CD4-positive, alpha-beta T cell (primary cell): ENCODE measurements at regions not wholly inside any gene's neighbourhood (a gene's known extent, or its start where the extent isn't known, plus 50 kb on each side); places are given as distances from the start of the nearest gene placed in this dataset.
"Not testable (repeated sequence)": the region's sequence is repeated elsewhere in the genome, so short reads cannot be mapped to it uniquely, and the experiment has no call there.

Experiments used
- ATAC-seq: fragments of 200-7000 bp; cut with Tn5 transposase; one replicate; pipeline ENCODE4 v1.10.0; 2022; ENCODE audit warnings: mild to moderate bottlenecking; ENCODE audit not compliant: poor library complexity
- CTCF ChIA-PET: fragments of 350-600 bp; sonication (Branson Sonifier 250); formaldehyde crosslinking; loops from one replicate; lab custom pipeline; 2021; ENCODE audit warnings: antibody characterized with exemption, inconsistent platforms; lab: Charles Lee
- POLR2A ChIA-PET: fragments of 350-600 bp; sonication (Branson Sonifier 250); formaldehyde crosslinking; loops from one replicate; lab custom pipeline; 2021; ENCODE audit warnings: antibody characterized with exemption, inconsistent platforms; lab: Charles Lee
- DNase-seq, 14 experiments: peaks; one replicate each; pipeline ENCODE4 v3.0.0-alpha.2; 2013 to 2020; ENCODE audit warnings: mixed read lengths in 2 of 14
- H3K27ac ChIP-seq, 2 donors: one replicate each; pipeline versions ENCODE4 v1.5.1 to v1.7.0; 2013; ENCODE audit warnings: low read length in 2 of 2, low read depth in 1 of 2, mild to moderate bottlenecking in 1 of 2
- H3K27me3 ChIP-seq, 2 experiments: 1 replicate in 1 of 2; 2 replicates in 1 of 2; pipeline versions ENCODE4 v1.6.1 to v1.7.0; 2013; ENCODE audit warnings: low read length in 2 of 2, control low read depth in 1 of 2, mild to moderate bottlenecking in 1 of 2, moderate library complexity in 1 of 2; ENCODE audit not compliant: insufficient read depth in 2 of 2, control insufficient read depth in 1 of 2
- H3K36me3 ChIP-seq: one replicate; pipeline ENCODE4 v1.6.1; 2013; ENCODE audit warnings: low read length, control low read depth; ENCODE audit not compliant: insufficient read depth
- H3K4me1 ChIP-seq: one replicate; pipeline ENCODE4 v1.6.1; 2013; ENCODE audit warnings: low read length, control low read depth; ENCODE audit not compliant: insufficient read depth
- H3K4me3 ChIP-seq: one replicate; pipeline ENCODE4 v1.5.1; 2013; ENCODE audit warnings: mild to moderate bottlenecking, low read length, moderate library complexity
- H3K9me3 ChIP-seq, 2 experiments: 1 replicate in 1 of 2; 2 replicates in 1 of 2; pipeline versions ENCODE4 v1.6.1 to v1.7.0; 2013; ENCODE audit warnings: low read length in 2 of 2, mild to moderate bottlenecking in 2 of 2, control low read depth in 1 of 2, moderate library complexity in 1 of 2; ENCODE audit not compliant: control insufficient read depth in 1 of 2, insufficient read depth in 1 of 2
- H3K27ac Mint-ChIP-seq: one replicate; pipeline ENCODE4 v1.8.0; 2020; ENCODE audit warnings: mixed read lengths
- H3K27me3 Mint-ChIP-seq: one replicate; pipeline ENCODE4 v1.8.0; 2021; ENCODE audit warnings: mixed read lengths
- H3K36me3 Mint-ChIP-seq: one replicate; pipeline ENCODE4 v1.8.0; 2021; ENCODE audit warnings: low read depth, mixed read lengths
- H3K4me1 Mint-ChIP-seq: one replicate; pipeline ENCODE4 v1.8.0; 2021; ENCODE audit warnings: low read depth, mixed read lengths
- H3K4me3 Mint-ChIP-seq: one replicate; pipeline ENCODE4 v1.8.0; 2020; ENCODE audit warnings: mild to moderate bottlenecking, mixed read lengths
- H3K9me3 Mint-ChIP-seq: one replicate; pipeline ENCODE4 v1.8.0; 2020; ENCODE audit warnings: mixed read lengths
- intact Hi-C, 2 experiments: fragments of 100-400 bp; cut with DNase I in 1 of 2; cut with micrococcal nuclease in 1 of 2; formaldehyde crosslinking; loops; one replicate each; pipeline versions ENCODE4 v1.15.1 to v1.9.0; 2023 to 2025; cut with DNase I, micrococcal nuclease
- TF ChIP-seq, protein P1 (sequence below): fragments of 200-600 bp; IDR thresholded peaks from one replicate; pipeline ENCODE4 v1.8.0; 2022; ENCODE audit warnings: antibody characterized with exemption, mild to moderate bottlenecking

DNA sequence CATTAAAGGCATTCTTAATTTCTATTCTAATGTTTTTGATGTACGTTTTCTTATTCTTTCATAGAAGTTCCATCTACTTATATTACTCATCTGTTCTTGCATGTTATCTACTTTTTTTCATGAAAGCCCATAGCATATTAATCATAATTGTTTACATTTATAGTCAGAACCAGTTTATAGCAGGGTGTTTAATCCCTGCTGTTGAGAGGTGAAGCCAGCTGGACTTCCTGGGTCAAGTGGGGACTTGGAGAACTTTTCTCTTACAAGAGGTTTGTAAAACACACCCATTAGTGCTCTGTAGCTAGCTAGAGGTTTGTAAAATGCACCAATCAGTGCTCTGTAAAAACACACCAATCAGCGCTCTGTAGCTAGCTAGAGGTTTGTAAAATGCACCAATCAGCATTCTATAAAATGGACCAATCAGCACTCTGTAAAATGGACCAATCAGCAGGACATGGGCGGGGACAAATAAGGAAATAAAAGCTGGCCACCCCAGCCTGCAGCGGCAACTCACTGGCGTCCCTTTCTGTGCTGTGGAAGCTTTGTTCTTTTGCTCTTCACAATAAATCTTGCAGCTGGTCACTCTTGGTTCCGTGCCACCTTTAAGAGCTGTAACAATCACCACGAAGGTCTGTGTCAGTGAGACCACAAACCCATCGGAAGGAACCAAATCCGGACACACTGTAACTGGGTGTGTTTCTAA lies 120.6 kb downstream of the TANC2 start:
- Histone ChIP-seq H3K27me3 (no peaks in the 10 kb centered on the region), H3K36me3 (no peaks in the 10 kb centered on the region), H3K4me3 (no peak overlapping the region), H3K27ac (no peak overlapping the region), H3K4me1 (no peaks in the 10 kb centered on the region), H3K9me3 (no peaks in the 10 kb centered on the region)
- Mint-ChIP-seq H3K27me3 (no peaks in the 10 kb centered on the region), H3K27ac (no peak overlapping the region), H3K36me3 (peaks cover 10% of the 10 kb centered on the region), H3K4me1 (no peaks in the 10 kb centered on the region), H3K4me3 (no peak overlapping the region), H3K9me3 (peaks cover 3% of the 10 kb centered on the region)
- intact Hi-C loops: no loop called here
- CTCF ChIA-PET: no interaction called here
- POLR2A ChIA-PET: no interaction called here
- no peak for DNase-seq
- no peak for ATAC-seq
- TF ChIP-seq, protein P1, sequence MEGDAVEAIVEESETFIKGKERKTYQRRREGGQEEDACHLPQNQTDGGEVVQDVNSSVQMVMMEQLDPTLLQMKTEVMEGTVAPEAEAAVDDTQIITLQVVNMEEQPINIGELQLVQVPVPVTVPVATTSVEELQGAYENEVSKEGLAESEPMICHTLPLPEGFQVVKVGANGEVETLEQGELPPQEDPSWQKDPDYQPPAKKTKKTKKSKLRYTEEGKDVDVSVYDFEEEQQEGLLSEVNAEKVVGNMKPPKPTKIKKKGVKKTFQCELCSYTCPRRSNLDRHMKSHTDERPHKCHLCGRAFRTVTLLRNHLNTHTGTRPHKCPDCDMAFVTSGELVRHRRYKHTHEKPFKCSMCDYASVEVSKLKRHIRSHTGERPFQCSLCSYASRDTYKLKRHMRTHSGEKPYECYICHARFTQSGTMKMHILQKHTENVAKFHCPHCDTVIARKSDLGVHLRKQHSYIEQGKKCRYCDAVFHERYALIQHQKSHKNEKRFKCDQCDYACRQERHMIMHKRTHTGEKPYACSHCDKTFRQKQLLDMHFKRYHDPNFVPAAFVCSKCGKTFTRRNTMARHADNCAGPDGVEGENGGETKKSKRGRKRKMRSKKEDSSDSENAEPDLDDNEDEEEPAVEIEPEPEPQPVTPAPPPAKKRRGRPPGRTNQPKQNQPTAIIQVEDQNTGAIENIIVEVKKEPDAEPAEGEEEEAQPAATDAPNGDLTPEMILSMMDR: no peak

DNA sequence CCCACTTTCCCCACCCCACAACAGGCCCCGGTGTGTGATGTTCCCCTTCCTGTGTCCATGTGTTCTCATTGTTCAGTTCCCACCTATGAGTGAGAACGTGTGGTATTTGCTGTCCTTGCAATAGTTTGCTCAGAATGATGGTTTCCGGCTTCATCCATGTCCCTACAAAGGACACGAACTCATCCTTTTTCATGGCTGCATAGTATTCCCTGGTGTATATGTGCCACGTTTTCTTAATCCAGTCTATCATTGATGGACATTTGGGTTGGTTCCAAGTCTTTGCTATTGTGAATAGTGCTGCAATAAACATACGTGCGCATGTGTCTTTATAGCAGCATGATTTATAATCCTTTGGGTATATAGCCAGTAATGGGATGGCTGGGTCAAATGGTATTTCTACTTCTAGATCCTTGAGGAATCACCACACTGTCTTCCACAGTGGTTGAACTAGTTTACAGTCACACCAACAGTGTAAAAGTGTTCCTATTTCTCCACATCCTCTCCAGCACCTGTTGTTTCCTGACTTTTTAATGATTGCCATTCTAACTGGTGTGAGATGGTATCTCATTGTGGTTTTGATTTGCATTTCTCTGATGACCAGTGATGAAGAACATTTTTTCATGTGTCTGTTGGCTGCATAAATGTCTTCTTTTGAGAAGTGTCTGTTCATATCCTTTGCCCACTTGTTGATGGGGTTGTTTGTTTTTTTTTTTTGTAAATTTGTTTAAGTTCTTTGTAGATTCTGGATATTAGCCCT lies 124.5 kb downstream of the TANC2 start:
- H3K27me3 ChIP-seq, H3K4me1 Mint-ChIP-seq, H3K27ac Mint-ChIP-seq, H3K4me3 Mint-ChIP-seq, H3K4me3 ChIP-seq, ATAC-seq, POLR2A ChIA-PET, H3K27ac ChIP-seq, H3K36me3 Mint-ChIP-seq, H3K36me3 ChIP-seq, DNase-seq, H3K27me3 Mint-ChIP-seq, H3K9me3 ChIP-seq, intact Hi-C loops, CTCF ChIA-PET, H3K4me1 ChIP-seq, H3K9me3 Mint-ChIP-seq: not testable (repeated sequence)

DNA sequence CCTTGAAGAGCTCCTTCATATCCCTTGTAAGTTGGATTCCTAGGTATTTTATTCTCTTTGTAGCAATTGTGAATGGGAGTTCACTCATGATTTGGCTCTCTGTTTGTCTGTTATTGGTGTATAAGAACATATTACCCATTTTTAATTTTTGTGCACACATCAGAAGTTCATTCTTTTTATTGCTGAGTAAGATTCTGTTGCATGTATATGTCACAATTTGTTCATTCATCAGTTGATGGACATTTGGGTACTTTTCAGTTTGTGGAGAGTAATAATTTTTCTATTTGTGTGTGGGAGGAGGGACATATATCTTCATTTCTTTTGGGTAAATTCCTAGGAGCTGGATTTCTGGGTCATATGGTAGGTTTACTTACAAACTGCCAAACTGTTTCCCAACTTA lies 125.9 kb downstream of the TANC2 start:
- H3K27me3 Mint-ChIP-seq, ATAC-seq, CTCF ChIA-PET: not testable (repeated sequence)

DNA sequence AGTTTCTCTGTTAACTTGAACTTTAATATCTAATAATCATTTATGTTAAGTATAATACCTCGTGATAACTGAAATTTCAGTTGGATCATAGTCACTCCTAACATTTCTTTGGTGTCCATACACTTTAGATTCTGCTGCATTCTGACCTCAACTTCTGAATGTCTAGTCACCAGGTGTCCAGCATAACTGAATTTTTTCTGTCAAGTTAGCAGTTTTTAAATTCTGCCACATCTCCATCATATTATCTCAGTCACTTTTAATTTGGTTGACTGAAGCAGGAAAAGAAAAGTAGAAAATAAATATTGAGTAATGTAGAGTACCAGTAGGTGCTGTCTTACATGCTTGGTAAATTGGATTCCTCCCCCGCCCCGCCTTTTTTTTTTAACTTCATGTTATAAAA lies 128.6 kb downstream of the TANC2 start:
- H3K4me1 Mint-ChIP-seq: no peaks in the 10 kb centered on the region
- no peak for DNase-seq
- no peak for ATAC-seq
- H3K36me3 ChIP-seq: peaks cover 4% of the 10 kb centered on the region
- no peak overlapping the region for H3K27ac ChIP-seq
- intact Hi-C loops: no loop called here
- POLR2A ChIA-PET: no interaction called here
- TF ChIP-seq, protein P1: no peak
- H3K4me1 ChIP-seq: no peaks in the 10 kb centered on the region
- no peak overlapping the region for H3K27ac Mint-ChIP-seq
- CTCF ChIA-PET: no interaction called here
- no peak overlapping the region for H3K4me3 ChIP-seq
- no peak overlapping the region for H3K4me3 Mint-ChIP-seq
- H3K27me3 Mint-ChIP-seq: no peaks in the 10 kb centered on the region
- H3K27me3 ChIP-seq: no peaks in the 10 kb centered on the region
- no peaks in the 10 kb centered on the region for H3K9me3 ChIP-seq
- no peaks in the 10 kb centered on the region for H3K9me3 Mint-ChIP-seq
- H3K36me3 Mint-ChIP-seq: peaks cover 8% of the 10 kb centered on the region

More for the DNA sequence above, 125.9 kb downstream of the TANC2 start:
- intact Hi-C loops, H3K27ac Mint-ChIP-seq, H3K36me3 Mint-ChIP-seq, H3K4me3 Mint-ChIP-seq, H3K36me3 ChIP-seq, H3K9me3 ChIP-seq, H3K27me3 ChIP-seq, H3K9me3 Mint-ChIP-seq, H3K4me1 ChIP-seq, POLR2A ChIA-PET, DNase-seq, H3K4me1 Mint-ChIP-seq, H3K4me3 ChIP-seq, H3K27ac ChIP-seq: not testable (repeated sequence)
